Astrocyte (in vitro differentiated cells and primary cell): ENCODE measurements at regions not wholly inside any gene's neighbourhood (a gene's known extent, or its start where the extent isn't known, plus 50 kb on each side); places are given as distances from the start of the nearest gene placed in this dataset.

Experiments used
- CTCF ChIP-seq: IDR thresholded peaks from 2 replicates; pipeline ENCODE4 v1.5.1; 2011; ENCODE audit warnings: low read depth, mild to moderate bottlenecking, inconsistent platforms, low read length, moderate library complexity; ENCODE audit not compliant: insufficient read depth
- EZH2 ChIP-seq: IDR thresholded peaks from 2 replicates; pipeline ENCODE4 v1.6.1; 2012; ENCODE audit warnings: mild to moderate bottlenecking, low read length, inconsistent platforms; ENCODE audit not compliant: insufficient read depth

- TF ChIP-seq CTCF (no peak), EZH2 (no peak)
These were observed 380.6 kb downstream of the TENT5A start for GRCh38 chr6:81371930-81372329.
